ENCODE measurements at regions not wholly inside any gene's neighbourhood (a gene's known extent, or its start where the extent isn't known, plus 50 kb on each side); places are given as distances from the start of the nearest gene placed in this dataset.
"Not testable (repeated sequence)": the region's sequence is repeated elsewhere in the genome, so short reads cannot be mapped to it uniquely, and the experiment has no call there.

GRCh38 chr11:87820011-87820410 lies 355.2 kb downstream of the RAB38 start:
- Mint-ChIP-seq H3K36me3 (ENCODE audit: low read depth) (no peaks in the 10 kb centered on the region), H3K9me3 (no peaks in the 10 kb centered on the region), H3K4me1 (no peaks in the 10 kb centered on the region), H3K27ac (no peak overlapping the region), H3K27me3 (no peaks in the 10 kb centered on the region), H3K4me3 (no peak overlapping the region)
- POLR2A ChIA-PET = no interaction called here
- no peak for DNase-seq
- CTCF ChIA-PET = no interaction called here

DNA sequence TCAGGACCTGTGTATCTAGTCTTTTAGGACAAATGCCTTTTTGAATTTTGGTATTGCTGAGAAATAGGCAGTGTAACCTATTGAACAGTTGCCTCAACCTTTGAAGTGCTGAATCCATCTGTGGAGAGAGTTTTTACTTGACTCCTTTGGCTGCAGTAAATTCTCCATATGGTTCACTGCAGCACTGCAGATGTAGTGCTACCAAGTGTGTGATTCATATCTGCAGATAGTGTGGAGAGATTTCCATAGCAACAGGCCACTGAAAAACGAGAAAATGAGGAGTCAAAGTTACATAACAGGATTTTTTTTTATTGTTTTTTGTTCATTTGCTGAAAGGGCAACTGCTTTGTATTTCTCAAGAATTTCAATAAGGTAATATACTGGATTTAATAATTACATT lies 356.1 kb downstream of the RAB38 start:
- no peaks in the 10 kb centered on the region for H3K27me3 Mint-ChIP-seq
- CTCF ChIA-PET = no interaction called here
- H3K4me1 Mint-ChIP-seq = no peaks in the 10 kb centered on the region
- no peak for DNase-seq
- POLR2A ChIA-PET = no interaction called here
- H3K27ac Mint-ChIP-seq = no peak overlapping the region
- no peaks in the 10 kb centered on the region for H3K36me3 Mint-ChIP-seq (ENCODE audit: low read depth)
- H3K9me3 Mint-ChIP-seq = no peaks in the 10 kb centered on the region
- H3K4me3 Mint-ChIP-seq = no peak overlapping the region

DNA sequence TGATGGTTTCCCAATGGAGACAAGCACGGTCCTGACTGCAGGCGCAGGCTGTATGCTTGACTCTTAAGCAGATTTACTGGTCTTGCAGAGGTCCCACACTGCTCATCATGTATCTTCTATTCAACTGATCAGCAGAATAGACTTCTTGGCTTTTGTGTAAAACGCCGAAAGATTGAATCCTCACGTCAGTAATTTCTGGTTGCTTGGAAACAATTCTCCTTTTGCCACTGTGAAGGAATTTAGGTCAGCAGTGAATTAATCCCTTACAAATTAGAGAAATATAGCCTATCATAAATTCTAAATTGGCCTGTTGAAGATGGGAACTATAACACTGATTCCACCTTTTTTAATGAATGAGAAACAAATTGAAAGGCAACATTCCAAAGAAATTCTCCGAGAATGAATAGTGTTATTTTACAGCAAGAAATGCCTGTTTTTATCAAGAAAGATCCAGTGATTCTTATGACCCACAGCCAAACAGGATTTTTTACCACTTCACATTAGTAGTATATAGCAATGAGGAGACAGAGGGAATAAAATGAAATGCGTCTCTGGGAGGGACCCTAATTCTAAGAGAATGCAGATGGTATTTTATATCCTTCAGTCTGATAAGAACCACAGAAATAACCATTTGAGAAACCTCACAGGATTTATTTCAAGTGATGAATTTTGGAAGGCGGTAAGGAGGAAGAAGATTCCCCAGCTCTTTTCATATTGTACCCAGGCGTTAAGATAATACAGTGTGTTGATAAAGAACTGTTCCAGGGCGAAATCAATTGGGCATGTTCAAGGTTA lies 362.5 kb downstream of the RAB38 start:
- Mint-ChIP-seq H3K36me3 (ENCODE audit: low read depth) (no peaks in the 10 kb centered on the region), H3K9me3 (no peaks in the 10 kb centered on the region), H3K4me1 (no peaks in the 10 kb centered on the region), H3K27me3 (no peaks in the 10 kb centered on the region), H3K27ac (no peak overlapping the region), H3K4me3 (no peak overlapping the region)
- no peak for DNase-seq
- ChIA-PET CTCF (no interaction called here), POLR2A (no interaction called here)

DNA sequence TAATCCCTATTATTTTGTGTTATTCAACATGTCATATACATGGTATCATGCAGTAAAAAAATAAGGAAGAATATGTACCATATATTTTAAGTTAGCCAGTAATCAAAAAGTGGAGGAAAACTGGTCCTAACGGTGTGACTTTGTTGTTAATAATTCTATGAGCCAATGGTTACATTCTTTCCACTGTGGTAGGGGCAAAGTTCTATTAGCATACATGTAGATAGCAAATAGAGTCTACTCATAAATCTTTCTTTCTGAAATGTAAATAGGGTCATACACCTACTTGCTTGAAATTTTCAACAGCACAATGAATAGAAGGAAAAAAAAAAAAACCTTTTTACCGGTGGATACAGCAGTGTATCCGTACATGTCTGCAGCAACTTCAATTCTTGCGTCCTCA lies 364.8 kb downstream of the RAB38 start:
- H3K27ac Mint-ChIP-seq = no peak overlapping the region
- H3K9me3 Mint-ChIP-seq = no peaks in the 10 kb centered on the region
- DNase-seq = no peak
- no peaks in the 10 kb centered on the region for H3K4me1 Mint-ChIP-seq
- H3K4me3 Mint-ChIP-seq = no peak overlapping the region
- H3K27me3 Mint-ChIP-seq = no peaks in the 10 kb centered on the region
- POLR2A ChIA-PET = no interaction called here
- CTCF ChIA-PET = no interaction called here
- no peaks in the 10 kb centered on the region for H3K36me3 Mint-ChIP-seq (ENCODE audit: low read depth)

- DNase-seq = no peak
- ChIA-PET CTCF (no interaction called here), POLR2A (no interaction called here)
- Mint-ChIP-seq H3K4me3 (no peak overlapping the region), H3K27ac (no peak overlapping the region), H3K27me3 (no peaks in the 10 kb centered on the region), H3K4me1 (no peaks in the 10 kb centered on the region), H3K36me3 (ENCODE audit: low read depth) (no peaks in the 10 kb centered on the region), H3K9me3 (no peaks in the 10 kb centered on the region)
Measured at GRCh38 chr11:87809256-87809655, 366.0 kb downstream of the RAB38 start.

- Mint-ChIP-seq H3K4me1 (no peaks in the 10 kb centered on the region), H3K27me3 (no peaks in the 10 kb centered on the region), H3K27ac (no peak overlapping the region), H3K36me3 (ENCODE audit: low read depth) (no peaks in the 10 kb centered on the region), H3K4me3 (no peak overlapping the region), H3K9me3 (no peaks in the 10 kb centered on the region)
- ChIA-PET POLR2A (no interaction called here), CTCF (no interaction called here)
- no peak for DNase-seq
Measured at GRCh38 chr11:87804176-87804575, 371.1 kb downstream of the RAB38 start.

DNA sequence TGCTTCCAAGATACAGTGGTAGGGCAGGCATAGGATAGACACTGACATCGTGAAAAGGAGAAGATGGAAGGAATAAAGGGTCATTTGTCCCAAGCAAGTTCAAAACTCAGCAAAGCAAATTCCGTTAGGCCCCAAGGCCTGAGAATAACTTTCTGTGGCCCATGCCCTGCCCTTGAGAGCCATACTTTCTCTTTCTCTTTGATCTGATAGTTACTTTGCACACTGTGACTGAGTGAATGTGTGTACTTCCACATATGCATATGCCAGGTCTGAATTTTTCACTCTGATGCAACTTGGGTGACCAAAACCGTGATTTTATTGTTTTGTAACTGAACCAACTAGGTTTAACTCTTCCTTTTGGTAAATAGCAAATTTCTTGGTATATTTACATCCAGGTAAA lies 371.5 kb downstream of the RAB38 start:
- H3K4me3 Mint-ChIP-seq = no peak overlapping the region
- ChIA-PET POLR2A (no interaction called here), CTCF (no interaction called here)
- H3K9me3 Mint-ChIP-seq = no peaks in the 10 kb centered on the region
- no peak for DNase-seq
- H3K27ac Mint-ChIP-seq = no peak overlapping the region
- H3K27me3 Mint-ChIP-seq = no peaks in the 10 kb centered on the region
- H3K4me1 Mint-ChIP-seq = no peaks in the 10 kb centered on the region
- H3K36me3 Mint-ChIP-seq (ENCODE audit: low read depth) = no peaks in the 10 kb centered on the region

GRCh38 chr11:87784862-87785261 lies 390.4 kb downstream of the RAB38 start:
- H3K9me3 Mint-ChIP-seq, POLR2A ChIA-PET: not testable (repeated sequence)

GRCh38 chr11:87780068-87780413 lies 395.2 kb downstream of the RAB38 start:
- DNase-seq = no peak
- H3K4me1 Mint-ChIP-seq = no peaks in the 10 kb centered on the region
- CTCF ChIA-PET = no interaction called here
- H3K36me3 Mint-ChIP-seq (ENCODE audit: low read depth) = no peaks in the 10 kb centered on the region
- POLR2A ChIA-PET = no interaction called here
- peaks cover 3% of the 10 kb centered on the region for H3K9me3 Mint-ChIP-seq
- no peak overlapping the region for H3K4me3 Mint-ChIP-seq
- H3K27ac Mint-ChIP-seq = no peak overlapping the region
- no peaks in the 10 kb centered on the region for H3K27me3 Mint-ChIP-seq

More at GRCh38 chr11:87784862-87785261, 390.4 kb downstream of the RAB38 start:
- CTCF ChIA-PET; H3K27me3 Mint-ChIP-seq; H3K4me1 Mint-ChIP-seq; H3K36me3 Mint-ChIP-seq (ENCODE audit: low read depth); DNase-seq; H3K4me3 Mint-ChIP-seq; H3K27ac Mint-ChIP-seq: not testable (repeated sequence)

GRCh38 chr11:87779276-87780067 lies 395.8 kb downstream of the RAB38 start:
- CTCF ChIA-PET = no interaction called here
- POLR2A ChIA-PET = no interaction called here
- no peak overlapping the region for H3K4me3 Mint-ChIP-seq
- no peak overlapping the region for H3K27ac Mint-ChIP-seq
- H3K4me1 Mint-ChIP-seq = no peaks in the 10 kb centered on the region
- DNase-seq = no peak
- H3K27me3 Mint-ChIP-seq = no peaks in the 10 kb centered on the region
- no peaks in the 10 kb centered on the region for H3K36me3 Mint-ChIP-seq (ENCODE audit: low read depth)
- H3K9me3 Mint-ChIP-seq = no peaks in the 10 kb centered on the region

GRCh38 chr11:87778357-87778756 lies 396.9 kb downstream of the RAB38 start:
- H3K9me3 Mint-ChIP-seq = no peaks in the 10 kb centered on the region
- H3K27me3 Mint-ChIP-seq = no peaks in the 10 kb centered on the region
- ChIA-PET CTCF (no interaction called here), POLR2A (no interaction called here)
- no peak for DNase-seq
- H3K36me3 Mint-ChIP-seq (ENCODE audit: low read depth) = no peaks in the 10 kb centered on the region
- no peak overlapping the region for H3K27ac Mint-ChIP-seq
- H3K4me1 Mint-ChIP-seq = no peaks in the 10 kb centered on the region
- no peak overlapping the region for H3K4me3 Mint-ChIP-seq

- H3K9me3 Mint-ChIP-seq = no peaks in the 10 kb centered on the region
- H3K4me3 Mint-ChIP-seq = no peak overlapping the region
- no peak for DNase-seq
- ChIA-PET CTCF (no interaction called here), POLR2A (no interaction called here)
- no peak overlapping the region for H3K27ac Mint-ChIP-seq
- H3K27me3 Mint-ChIP-seq = no peaks in the 10 kb centered on the region
- H3K4me1 Mint-ChIP-seq = no peaks in the 10 kb centered on the region
- H3K36me3 Mint-ChIP-seq (ENCODE audit: low read depth) = no peaks in the 10 kb centered on the region
Measured at GRCh38 chr11:87775036-87775435, 400.2 kb downstream of the RAB38 start.

- no peaks in the 10 kb centered on the region for H3K27me3 Mint-ChIP-seq
- H3K9me3 Mint-ChIP-seq = no peaks in the 10 kb centered on the region
- CTCF ChIA-PET = no interaction called here
- DNase-seq = no peak
- H3K4me3 Mint-ChIP-seq = no peak overlapping the region
- H3K4me1 Mint-ChIP-seq = no peaks in the 10 kb centered on the region
- POLR2A ChIA-PET = no interaction called here
- H3K36me3 Mint-ChIP-seq (ENCODE audit: low read depth) = no peaks in the 10 kb centered on the region
- H3K27ac Mint-ChIP-seq = no peak overlapping the region
Measured at GRCh38 chr11:87769661-87770060, 405.6 kb downstream of the RAB38 start.

DNA sequence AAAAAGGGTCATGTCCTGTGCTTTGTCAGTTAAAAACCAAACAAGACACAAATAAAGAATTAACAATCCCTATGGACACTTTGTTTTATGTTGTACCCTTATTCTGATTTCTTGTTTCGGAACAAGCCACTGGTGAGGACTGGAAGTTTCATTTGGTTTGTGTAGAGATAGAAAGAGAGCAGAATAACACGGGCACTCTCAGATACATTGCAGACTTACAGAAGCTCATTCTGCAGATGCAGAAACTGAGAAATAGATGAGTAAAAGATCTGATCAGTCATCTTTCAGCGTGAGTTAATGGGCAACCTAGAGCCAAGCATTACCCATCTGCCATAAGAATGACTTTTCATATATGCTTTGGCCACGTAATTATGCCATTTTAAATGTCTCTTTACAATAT lies 407.6 kb downstream of the RAB38 start:
- CTCF ChIA-PET = no interaction called here
- no peak overlapping the region for H3K27ac Mint-ChIP-seq
- DNase-seq = no peak
- H3K4me1 Mint-ChIP-seq = no peaks in the 10 kb centered on the region
- POLR2A ChIA-PET = no interaction called here
- H3K9me3 Mint-ChIP-seq = no peaks in the 10 kb centered on the region
- no peaks in the 10 kb centered on the region for H3K36me3 Mint-ChIP-seq (ENCODE audit: low read depth)
- H3K27me3 Mint-ChIP-seq = no peaks in the 10 kb centered on the region
- H3K4me3 Mint-ChIP-seq = no peak overlapping the region

Data from activated CD4-positive, alpha-beta T cell treated with anti-CD3 and anti-CD28 coated beads, Interleukin-2, amount 10 ng/mL, durations not matched to agents 7 days and 5 days (primary cell).